A549 (cell line): ENCODE measurements at regions not wholly inside any gene's neighbourhood (a gene's known extent, or its start where the extent isn't known, plus 50 kb on each side); places are given as distances from the start of the nearest gene placed in this dataset.
A peak's percentile ranks its signal among the peaks of the same experiment; 100 is the strongest.

ENCODE experiments used
- ATAC-seq, 2 experiments: fragments of 200-7000 bp in 1 of 2; fragments of >200 bp in 1 of 2; cut with Nextera tagmentation in 1 of 2; cut with Tn5 transposase in 1 of 2; 3 replicates each; pipeline versions ENCODE4 v1.8.0 to v1.9.1; 2018 to 2020; ENCODE audit warnings: mild to moderate bottlenecking in 1 of 2, moderate library complexity in 1 of 2
- CTCF ChIA-PET: fragments of 300-600 bp; sonication (Branson Sonifier 250); formaldehyde crosslinking; extraction: SDS; loops from one replicate; lab custom pipeline; 2021; ENCODE audit warnings: antibody characterized with exemption, inconsistent platforms; lab: Yijun Ruan, JAX
- POLR2A ChIA-PET: fragments of 350-600 bp; formaldehyde crosslinking; extraction: SDS; loops from one replicate; lab custom pipeline; 2021; ENCODE audit warnings: antibody characterized with exemption, inconsistent platforms; lab: Yijun Ruan, JAX
- DNase-seq, 2 experiments: peaks; one replicate each; pipeline versions ENCODE4 v3.0.0 to v3.0.0-alpha.2; 2011 to 2016; ENCODE audit warnings: low read depth in 1 of 2, low spot score in 1 of 2
- FAIRE-seq: peaks from 2 replicates; lab custom pipeline; 2011; peaks lifted over from hg19 to GRCh38; lab: Jason Lieb, UNC
- H3K27ac ChIP-seq, 2 experiments: fragments of >200 bp; sonication (Bioruptor Twin); formaldehyde crosslinking; 3 replicates each; pipeline ENCODE4 v1.5.1; 2016 to 2017
- H3K4me1 ChIP-seq: fragments of >200 bp; sonication (Bioruptor Twin); formaldehyde crosslinking; 3 replicates; pipeline ENCODE4 v1.6.1; 2016
- H3K4me2 ChIP-seq: fragments of >200 bp; sonication (Bioruptor Twin); formaldehyde crosslinking; 3 replicates; pipeline ENCODE4 v1.6.1; 2016
- H3K4me3 ChIP-seq: fragments of >200 bp; sonication (Bioruptor Twin); formaldehyde crosslinking; 3 replicates; pipeline ENCODE4 v1.5.1; 2016
- H3K9me3 ChIP-seq: fragments of >200 bp; sonication (Bioruptor Twin); formaldehyde crosslinking; 3 replicates; pipeline ENCODE4 v1.6.1; 2016
- BHLHE40 ChIP-seq: IDR thresholded peaks from 2 replicates; pipeline ENCODE4 v1.6.1; 2012; ENCODE audit warnings: low read depth, low read length, inconsistent platforms
- CBX2 ChIP-seq: fragments of 200-600 bp; sonication (generic); IDR thresholded peaks from 2 replicates; pipeline ENCODE4 v1.6.1; 2016; ENCODE audit warnings: low read depth, mild to moderate bottlenecking, borderline replicate concordance
- EHMT2 ChIP-seq: fragments of 200-600 bp; sonication (generic); IDR thresholded peaks from 2 replicates; pipeline ENCODE4 v1.6.1; 2016; ENCODE audit warnings: antibody characterized with exemption, low read depth, mild to moderate bottlenecking, moderate library complexity
- EP300 ChIP-seq, 2 experiments: fragments of >200 bp; sonication (Bioruptor Twin); formaldehyde crosslinking; IDR thresholded peaks; 2 replicates in 1 of 2; 3 replicates in 1 of 2; pipeline ENCODE4 v1.6.1; 2016 to 2017
- FOSB ChIP-seq: fragments of 250-450 bp; sonication (Bioruptor Pico); IDR thresholded peaks from 2 replicates; pipeline ENCODE4 v1.5.0; 2020; ENCODE audit warnings: mild to moderate bottlenecking, moderate library complexity
- FOSL2 ChIP-seq, 2 experiments: fragments of 450-650 bp in 1 of 2; fragments of >200 bp in 1 of 2; sonication (Bioruptor Twin) in 1 of 2; formaldehyde crosslinking; IDR thresholded peaks; 2 replicates each; pipeline versions ENCODE4 v1.5.0 to v1.6.1; 2016 to 2020; ENCODE audit warnings: mild to moderate bottlenecking in 1 of 2, moderate library complexity in 1 of 2
- GATA3 ChIP-seq: IDR thresholded peaks from 2 replicates; pipeline ENCODE4 v1.6.1; 2012; ENCODE audit warnings: borderline replicate concordance
- HES2 ChIP-seq: fragments of >200 bp; sonication (Bioruptor Twin); formaldehyde crosslinking; IDR thresholded peaks from 2 replicates; pipeline ENCODE4 v1.6.1; 2016
- HOXB13 ChIP-seq: fragments of 250-450 bp; sonication (Bioruptor Pico); IDR thresholded peaks from 2 replicates; pipeline ENCODE4 v1.5.0; 2020; ENCODE audit warnings: low read depth, mild to moderate bottlenecking, moderate library complexity
- JUNB ChIP-seq: fragments of >200 bp; sonication (Bioruptor Twin); formaldehyde crosslinking; IDR thresholded peaks from 2 replicates; pipeline ENCODE4 v1.6.1; 2016
- MAZ ChIP-seq: fragments of 150-350 bp; IDR thresholded peaks from 2 replicates; pipeline ENCODE4 v1.6.1; 2014; ENCODE audit warnings: antibody characterized with exemption, low read depth, low read length, borderline replicate concordance
- MYC ChIP-seq: IDR thresholded peaks from 2 replicates; pipeline ENCODE4 v1.6.1; 2012; ENCODE audit warnings: mild to moderate bottlenecking, inconsistent platforms, low read length, improper control_type of control experiment, borderline replicate concordance
- PHF8 ChIP-seq: fragments of 200-600 bp; sonication (generic); IDR thresholded peaks from 2 replicates; pipeline ENCODE4 v1.6.1; 2016; ENCODE audit warnings: low read depth, mild to moderate bottlenecking, antibody characterized with exemption, moderate library complexity, borderline replicate concordance
- POLR2AphosphoS2 ChIP-seq: conservative IDR thresholded peaks from 2 replicates; pipeline ENCODE4 v1.6.1; 2012; ENCODE audit warnings: low read length, improper control_type of control experiment, inconsistent platforms
- REST ChIP-seq: fragments of 200-600 bp; sonication (generic); IDR thresholded peaks from 2 replicates; pipeline ENCODE4 v1.6.1; 2016; ENCODE audit warnings: antibody characterized with exemption, mild to moderate bottlenecking, moderate library complexity
- RFX5 ChIP-seq: fragments of 450-650 bp; IDR thresholded peaks from 2 replicates; pipeline ENCODE4 v1.7.1; 2014; ENCODE audit warnings: antibody characterized with exemption, mild to moderate bottlenecking, moderate library complexity
- SREBF2 ChIP-seq: fragments of 450-650 bp; IDR thresholded peaks from 2 replicates; pipeline ENCODE4 v1.6.1; 2014; ENCODE audit warnings: mild to moderate bottlenecking, moderate library complexity
- ZFP36 ChIP-seq: fragments of 450-650 bp; IDR thresholded peaks from 2 replicates; pipeline ENCODE4 v1.6.1; 2014; ENCODE audit warnings: borderline replicate concordance; ENCODE audit not compliant: partially characterized antibody
- ZSCAN20 ChIP-seq: fragments of 250-450 bp; sonication (Bioruptor Pico); IDR thresholded peaks from 2 replicates; pipeline ENCODE4 v1.8.0; 2022; ENCODE audit warnings: mild to moderate bottlenecking, moderate library complexity
- WGBS: methylation state at CpG from one replicate; pipeline ENCODE4 v1.1.6; 2017; ENCODE audit errors: missing lambda C conversion rate; 5-methylcytosine and 5-hydroxymethylcytosine counted together

GRCh38 chr14:54048736-54049135, 92.1 kb upstream of the BMP4 start:
- H3K9me3 ChIP-seq: no peaks in the 10 kb centered on the region
- no peak for DNase-seq
- WGBS: 37% methylated on average over 5 of the region's 5 CpGs
- TF ChIP-seq REST: no peak
- no peak for TF ChIP-seq RFX5
- TF ChIP-seq MAZ: no peak
- no peak for TF ChIP-seq JUNB
- TF ChIP-seq SREBF2: no peak
- no peak for TF ChIP-seq MYC
- TF ChIP-seq EP300 (IDR thresholded peaks at IDR 0.05): no peak
- no peak for TF ChIP-seq HES2
- no peak for TF ChIP-seq FOSL2 (IDR thresholded peaks at IDR 0.05)
- TF ChIP-seq FOSL2 (CRISPR knock-in tag; IDR thresholded peaks at IDR 0.05): no peak
- TF ChIP-seq HOXB13 (CRISPR knock-in tag): no peak
- no peak for TF ChIP-seq GATA3
- TF ChIP-seq PHF8: no peak
- TF ChIP-seq CBX2: no peak
- TF ChIP-seq FOSB (CRISPR knock-in tag): no peak
- TF ChIP-seq, all 56 proteins: peak for 0
- Histone ChIP-seq H3K4me1 (0 out of 3 replicates have a peak, but pooled peaks cover 5% of the 10 kb centered on the region), H3K4me3 (no peak overlapping the region), H3K27ac (no peak overlapping the region), H3K4me2 (peak overlapping the region; percentile 30; the same call in 1 of the 3 replicates)
- ATAC-seq (no peak), FAIRE-seq (no peak)
- CTCF ChIA-PET: no interaction called here
- POLR2A ChIA-PET: interaction anchor here (1.1 kb wide), 1 partner anchor 126 kb away, joined by 3 read pairs; no protein-coding TSS in a partner anchor

GRCh38 chr14:54050759-54051158, 94.1 kb upstream of the BMP4 start:
- no peak for ATAC-seq
- H3K4me2 ChIP-seq: no peak overlapping the region
- POLR2A ChIA-PET: no interaction called here
- CTCF ChIA-PET: no interaction called here
- H3K9me3 ChIP-seq: no peaks in the 10 kb centered on the region
- FAIRE-seq: no peak
- TF ChIP-seq ZSCAN20 (no peak), ZFP36 (no peak), POLR2AphosphoS2 (no peak)
- TF ChIP-seq, all 56 proteins: peak for 0
- no peak for DNase-seq
- Histone ChIP-seq H3K27ac (no peak overlapping the region), H3K4me3 (no peak overlapping the region), H3K4me1 (0 out of 3 replicates have a peak, but pooled peaks cover 5% of the 10 kb centered on the region)
- 78% methylated on average over 3 of the region's 3 CpGs for WGBS

DNA sequence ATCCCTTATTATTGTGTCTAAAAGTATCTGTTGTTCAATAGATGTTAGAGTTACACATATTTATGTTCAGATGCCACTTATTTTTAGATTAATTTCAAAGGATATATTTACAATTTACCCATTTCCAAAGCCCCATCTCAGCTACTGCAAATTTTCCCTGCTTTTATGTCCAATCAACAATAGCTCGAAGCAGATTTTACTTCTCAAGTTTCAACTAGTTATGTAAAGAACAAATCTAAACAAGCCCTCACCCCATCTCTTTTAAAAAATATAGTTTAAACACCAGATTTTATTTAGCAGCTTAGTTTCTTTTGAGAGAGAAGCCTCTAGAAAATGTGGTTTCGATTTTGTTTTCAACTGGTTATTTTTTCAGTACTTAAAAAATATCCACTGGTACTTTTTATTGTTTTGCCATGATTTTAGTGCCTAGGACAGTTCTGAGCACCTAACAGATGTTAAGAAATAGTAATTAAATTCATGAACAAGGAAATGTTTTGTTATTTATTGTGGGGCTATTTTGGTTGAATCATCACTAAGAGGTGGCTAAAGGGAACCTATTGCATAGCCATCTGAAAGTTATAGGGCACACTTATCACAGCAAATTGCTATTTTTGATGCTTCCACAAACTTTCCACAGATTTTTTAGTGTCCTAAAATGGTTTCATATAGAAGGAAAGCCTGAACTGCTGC, 96.2 kb upstream of the BMP4 start:
- Histone ChIP-seq H3K4me3 (no peak overlapping the region), H3K4me1 (0 out of 3 replicates have a peak, but pooled peaks cover 5% of the 10 kb centered on the region), H3K27ac (no peak overlapping the region), H3K4me2 (peak overlapping the region; percentile 7; the same call in 1 of the 3 replicates), H3K9me3 (no peaks in the 10 kb centered on the region)
- no peak for FAIRE-seq
- CTCF ChIA-PET: interaction anchor here (1.4 kb wide), 1 partner anchor 122 kb away, joined by 3 read pairs; no protein-coding TSS in a partner anchor
- ATAC-seq: no peak
- no peak for DNase-seq
- whole genome bisulfite sequencing: 53% methylated on average over 2 of the region's 2 CpGs
- POLR2A ChIA-PET: no interaction called here
- TF ChIP-seq EHMT2: no peak
- no peak for TF ChIP-seq HES2
- no peak for TF ChIP-seq BHLHE40
